Gastroesophageal sphincter (tissue), 3 donors: ENCODE measurements at regions not wholly inside any gene's neighbourhood (a gene's known extent, or its start where the extent isn't known, plus 50 kb on each side); places are given as distances from the start of the nearest gene placed in this dataset.

Source experiments
- POLR2A ChIP-seq, 2 donors: fragments of 450-650 bp; IDR thresholded peaks; one replicate each; pipeline ENCODE4 v1.6.1; 2017; ENCODE audit warnings: antibody characterized with exemption in 2 of 2, mild to moderate bottlenecking in 2 of 2, moderate library complexity in 1 of 2
- POLR2AphosphoS5 ChIP-seq: sonication (generic); formaldehyde crosslinking; IDR thresholded peaks from one replicate; pipeline ENCODE4 v1.6.1; 2017; ENCODE audit warnings: antibody characterized with exemption
- TF ChIP-seq, protein P1 (sequence below), 4 experiments: fragments of 200-600 bp in 2 of 4; fragments of 450-650 bp in 2 of 4; sonication (generic) in 1 of 4; IDR thresholded peaks; one replicate each; pipeline ENCODE4 v1.5.1; 2017 to 2019; ENCODE audit warnings: antibody characterized with exemption in 4 of 4, mild to moderate bottlenecking in 2 of 4, moderate library complexity in 2 of 4

DNA sequence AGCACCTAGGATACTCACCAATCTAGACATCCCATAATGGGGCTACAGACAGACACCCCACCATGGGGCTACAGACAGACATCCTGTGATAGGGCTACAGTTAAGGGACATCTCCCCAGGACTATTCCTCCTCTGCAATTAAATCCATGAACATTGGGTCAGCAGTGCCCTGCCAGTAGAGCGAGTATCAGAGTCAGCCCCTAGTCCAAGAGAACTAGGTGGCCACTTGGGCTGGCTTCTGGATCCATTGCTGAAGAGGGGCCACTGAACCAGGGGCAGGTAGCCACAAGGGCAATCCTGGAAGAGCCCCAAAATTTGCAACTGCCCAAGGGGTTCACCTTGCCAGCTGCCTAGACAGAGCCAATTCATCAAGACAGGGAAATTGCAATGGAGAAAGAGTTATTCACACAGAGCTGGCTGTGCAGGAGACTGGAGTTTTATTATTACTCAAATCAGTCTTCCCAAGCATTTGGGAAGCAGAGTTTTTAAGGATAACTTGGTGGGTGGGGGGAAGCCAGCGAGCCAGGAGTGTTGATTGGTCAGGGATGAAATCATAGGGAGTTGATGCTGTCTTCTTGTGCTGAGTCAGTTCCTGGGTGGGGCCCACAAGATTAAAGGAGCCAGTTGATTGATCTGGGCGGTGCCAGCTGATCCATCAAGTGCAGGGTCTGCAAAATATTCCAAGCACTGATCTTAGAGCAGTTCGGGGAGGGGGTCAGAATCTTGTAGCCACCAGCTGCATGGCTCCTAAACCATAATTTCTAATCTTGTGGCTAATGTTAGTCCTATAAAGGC is 170.2 kb upstream of the SMAD3 start:
- TF ChIP-seq POLR2AphosphoS5 (no peak), POLR2A (IDR thresholded peaks at IDR 0.05) (no peak)
- TF ChIP-seq, protein P1, sequence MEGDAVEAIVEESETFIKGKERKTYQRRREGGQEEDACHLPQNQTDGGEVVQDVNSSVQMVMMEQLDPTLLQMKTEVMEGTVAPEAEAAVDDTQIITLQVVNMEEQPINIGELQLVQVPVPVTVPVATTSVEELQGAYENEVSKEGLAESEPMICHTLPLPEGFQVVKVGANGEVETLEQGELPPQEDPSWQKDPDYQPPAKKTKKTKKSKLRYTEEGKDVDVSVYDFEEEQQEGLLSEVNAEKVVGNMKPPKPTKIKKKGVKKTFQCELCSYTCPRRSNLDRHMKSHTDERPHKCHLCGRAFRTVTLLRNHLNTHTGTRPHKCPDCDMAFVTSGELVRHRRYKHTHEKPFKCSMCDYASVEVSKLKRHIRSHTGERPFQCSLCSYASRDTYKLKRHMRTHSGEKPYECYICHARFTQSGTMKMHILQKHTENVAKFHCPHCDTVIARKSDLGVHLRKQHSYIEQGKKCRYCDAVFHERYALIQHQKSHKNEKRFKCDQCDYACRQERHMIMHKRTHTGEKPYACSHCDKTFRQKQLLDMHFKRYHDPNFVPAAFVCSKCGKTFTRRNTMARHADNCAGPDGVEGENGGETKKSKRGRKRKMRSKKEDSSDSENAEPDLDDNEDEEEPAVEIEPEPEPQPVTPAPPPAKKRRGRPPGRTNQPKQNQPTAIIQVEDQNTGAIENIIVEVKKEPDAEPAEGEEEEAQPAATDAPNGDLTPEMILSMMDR (IDR thresholded peaks at IDR 0.05): no peak
